Heart left ventricle (tissue), 16 donors: ENCODE measurements at regions not wholly inside any gene's neighbourhood (a gene's known extent, or its start where the extent isn't known, plus 50 kb on each side); places are given as distances from the start of the nearest gene placed in this dataset.

ENCODE experiments used
- ATAC-seq, 4 donors: fragments of 200-7000 bp; cut with Tn5 transposase; one replicate each; pipeline ENCODE4 v1.9.1; 2020 to 2022; ENCODE audit warnings: moderate library complexity in 4 of 4, mild to moderate bottlenecking in 3 of 4, moderate number of reproducible peaks in 1 of 4
- DNase-seq, 5 donors: peaks; one replicate each; pipeline ENCODE4 v3.0.0-alpha.2; 2020
- H3K27ac ChIP-seq, 12 donors: fragments of 200-600 bp; sonication (generic) in 4 of 12; one replicate each; pipeline versions ENCODE4 v1.5.0 to v1.8.0; 2016 to 2022; ENCODE audit warnings: mild to moderate bottlenecking in 2 of 12
- H3K27me3 ChIP-seq, 9 donors: fragments of 200-600 bp; sonication (generic) in 2 of 9; one replicate each; pipeline versions ENCODE4 v1.5.1 to v1.8.0; 2016 to 2022; ENCODE audit warnings: mild to moderate bottlenecking in 3 of 9
- H3K36me3 ChIP-seq, 9 donors: fragments of 200-600 bp; sonication (generic) in 2 of 9; one replicate each; pipeline versions ENCODE4 v1.5.0 to v1.8.0; 2018 to 2022; ENCODE audit warnings: mild to moderate bottlenecking in 2 of 9
- H3K4me1 ChIP-seq, 12 donors: fragments of 200-600 bp; sonication (generic) in 4 of 12; one replicate each; pipeline versions ENCODE4 v1.5.0 to v1.8.0; 2016 to 2022; ENCODE audit warnings: mild to moderate bottlenecking in 3 of 12
- H3K4me3 ChIP-seq, 12 donors: fragments of 200-600 bp; sonication (generic) in 4 of 12; one replicate each; pipeline versions ENCODE4 v1.5.0 to v1.8.0; 2017 to 2022; ENCODE audit warnings: mild to moderate bottlenecking in 9 of 12, moderate library complexity in 4 of 12
- H3K9me3 ChIP-seq, 12 donors: fragments of 200-600 bp; sonication (generic) in 4 of 12; one replicate each; pipeline versions ENCODE4 v1.5.0 to v1.8.0; 2016 to 2022; ENCODE audit warnings: mild to moderate bottlenecking in 1 of 12
- POLR2A ChIP-seq, 2 donors: fragments of 450-650 bp; IDR thresholded peaks; one replicate each; pipeline ENCODE4 v1.6.1; 2017; ENCODE audit warnings: antibody characterized with exemption in 2 of 2, mild to moderate bottlenecking in 2 of 2, moderate library complexity in 2 of 2
- WGBS, 4 donors: extraction: QIAGEN DNeasy Blood & Tissue Kit in 2 of 4; methylation state at CpG; one replicate each; pipeline versions ENCODE4 v1.1.5 to v1.1.7; 2013 to 2018; 5-methylcytosine and 5-hydroxymethylcytosine counted together
- intact Hi-C, 10 donors: fragments of 100-400 bp; cut with DNase I; formaldehyde crosslinking; loops; one replicate each; pipeline versions ENCODE4 v1.11.1 to v1.14.2; 2022
- TF ChIP-seq, protein P1 (sequence below), 12 donors: fragments of 200-600 bp; sonication (generic) in 4 of 12; IDR thresholded peaks; one replicate each; pipeline versions ENCODE4 v1.5.0 to v1.8.0; 2018 to 2022; ENCODE audit warnings: antibody characterized with exemption in 12 of 12, mild to moderate bottlenecking in 5 of 12
- donor health status: ischemic (EF 13 %, LVEDD 7.1; RV severe dilation, severe dysfunction).
- donor health status: healthy with polysubstance abuse.
- donor health status: DM: no; HTN: yes; CAD: no.
- donor health status: DM: no; HTN: no; CAD: no.
- donor health status: ischemic (EF 25% LVEDD 6.9; RV normal size, moderate dysfunction).
- donor health status: ischemic (EF 25% LVEDD 5.7; RV mildly dilated, moderate dysfunction).
- donor health status: healthy.
- donor health status: DM: yes; HTN: yes; CAD: no.
- donor health status: ischemic (EF 35%, LVEDD 5.7; RV mildly dilated, moderate dysfunction).
- donor health status: nonischemic (EF 11% LVEDD 7.7; RV severe dilation, severe dysfunction).
- donor health status: DM: yes; HTN: yes; CAD: no.
- donor health status: PGD.
- donor health status: ischemic (EF 29% LVEDD 5.4; RV normal size, mild dysfunction).
- donor health status: nonischemic (EF 23%, LVEDD 6.1; RV moderate dilation, normal function).

- H3K27ac ChIP-seq: no peak overlapping the region
- intact Hi-C loops: no loop called here
- H3K36me3 ChIP-seq: no peaks in the 10 kb centered on the region
- no peak overlapping the region for H3K4me3 ChIP-seq
- ATAC-seq (no peak), DNase-seq (no peak)
- H3K27me3 ChIP-seq: no peaks in the 10 kb centered on the region
- H3K4me1 ChIP-seq: no peaks in the 10 kb centered on the region
- WGBS, 4 donors: 77 to 82% (median 80%) methylated on average over 3 of the region's 3 CpGs
- H3K9me3 ChIP-seq: no peaks in the 10 kb centered on the region
- TF ChIP-seq, protein P1, sequence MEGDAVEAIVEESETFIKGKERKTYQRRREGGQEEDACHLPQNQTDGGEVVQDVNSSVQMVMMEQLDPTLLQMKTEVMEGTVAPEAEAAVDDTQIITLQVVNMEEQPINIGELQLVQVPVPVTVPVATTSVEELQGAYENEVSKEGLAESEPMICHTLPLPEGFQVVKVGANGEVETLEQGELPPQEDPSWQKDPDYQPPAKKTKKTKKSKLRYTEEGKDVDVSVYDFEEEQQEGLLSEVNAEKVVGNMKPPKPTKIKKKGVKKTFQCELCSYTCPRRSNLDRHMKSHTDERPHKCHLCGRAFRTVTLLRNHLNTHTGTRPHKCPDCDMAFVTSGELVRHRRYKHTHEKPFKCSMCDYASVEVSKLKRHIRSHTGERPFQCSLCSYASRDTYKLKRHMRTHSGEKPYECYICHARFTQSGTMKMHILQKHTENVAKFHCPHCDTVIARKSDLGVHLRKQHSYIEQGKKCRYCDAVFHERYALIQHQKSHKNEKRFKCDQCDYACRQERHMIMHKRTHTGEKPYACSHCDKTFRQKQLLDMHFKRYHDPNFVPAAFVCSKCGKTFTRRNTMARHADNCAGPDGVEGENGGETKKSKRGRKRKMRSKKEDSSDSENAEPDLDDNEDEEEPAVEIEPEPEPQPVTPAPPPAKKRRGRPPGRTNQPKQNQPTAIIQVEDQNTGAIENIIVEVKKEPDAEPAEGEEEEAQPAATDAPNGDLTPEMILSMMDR (IDR thresholded peaks at IDR 0.05): no peak
- TF ChIP-seq POLR2A (IDR thresholded peaks at IDR 0.05): no peak
Measured at GRCh38 chr12:19075711-19076340, 53.7 kb upstream of the PLEKHA5 start.
